GM23338 (cell line): ENCODE measurements at regions not wholly inside any gene's neighbourhood (a gene's known extent, or its start where the extent isn't known, plus 50 kb on each side); places are given as distances from the start of the nearest gene placed in this dataset.

Experiments
- ATAC-seq: fragments of 200-7000 bp; cut with Tn5 transposase; 3 replicates; pipeline ENCODE4 v1.9.1; 2020
- DNase-seq: peaks from one replicate; pipeline ENCODE4 v3.0.0-alpha.2; 2015; ENCODE audit warnings: low spot score
- H2AFZ ChIP-seq: fragments of 200-600 bp; sonication (generic); 2 replicates; pipeline ENCODE4 v1.8.0; 2016; ENCODE audit warnings: antibody characterized with exemption, mild to moderate bottlenecking, moderate library complexity
- H3F3A ChIP-seq: fragments of 200-600 bp; sonication (generic); replicated peaks from 2 replicates; pipeline ENCODE4 v1.8.0; 2017; ENCODE audit warnings: antibody characterized with exemption, mixed run types, low read depth
- H3K27ac ChIP-seq: fragments of 200-600 bp; sonication (generic); 2 replicates; pipeline ENCODE4 v1.6.1; 2016; ENCODE audit warnings: low read depth
- H3K27me3 ChIP-seq: fragments of 200-600 bp; sonication (generic); 2 replicates; pipeline ENCODE4 v1.8.0; 2016; ENCODE audit warnings: mild to moderate bottlenecking, mixed run types, moderate library complexity; ENCODE audit not compliant: insufficient read depth
- H3K36me3 ChIP-seq: fragments of 200-600 bp; sonication (generic); 2 replicates; pipeline ENCODE4 v1.8.0; 2016; ENCODE audit warnings: mild to moderate bottlenecking; ENCODE audit not compliant: insufficient read depth
- H3K4me1 ChIP-seq: fragments of 200-600 bp; sonication (generic); 2 replicates; pipeline ENCODE4 v1.8.0; 2016; ENCODE audit warnings: mild to moderate bottlenecking, moderate library complexity; ENCODE audit not compliant: insufficient read depth
- H3K4me2 ChIP-seq: fragments of 200-600 bp; sonication (generic); 2 replicates; pipeline ENCODE4 v1.7.1; 2017; ENCODE audit warnings: mixed run types
- H3K4me3 ChIP-seq: fragments of 200-600 bp; sonication (generic); 2 replicates; pipeline ENCODE4 v1.6.1; 2016; ENCODE audit warnings: mixed run types
- H3K79me2 ChIP-seq: fragments of 200-600 bp; sonication (generic); replicated peaks from 2 replicates; pipeline ENCODE4 v1.8.0; 2017; ENCODE audit warnings: mild to moderate bottlenecking; ENCODE audit not compliant: insufficient read depth
- H3K9me2 ChIP-seq: fragments of 200-600 bp; sonication (generic); 2 replicates; pipeline ENCODE4 v1.8.0; 2017; ENCODE audit not compliant: insufficient read depth
- H4K20me1 ChIP-seq: fragments of 200-600 bp; sonication (generic); replicated peaks from 2 replicates; pipeline ENCODE4 v1.8.0; 2017; ENCODE audit warnings: mild to moderate bottlenecking; ENCODE audit not compliant: insufficient read depth
- H3K27ac Mint-ChIP-seq: 2 replicates; pipeline ENCODE4 v1.8.0; 2020; ENCODE audit warnings: inconsistent platforms, mild to moderate bottlenecking, moderate library complexity, mixed read lengths
- H3K27me3 Mint-ChIP-seq: 3 replicates; pipeline ENCODE4 v1.8.0; 2022; ENCODE audit warnings: low read depth, mild to moderate bottlenecking, moderate library complexity, mixed read lengths, inconsistent platforms; ENCODE audit not compliant: insufficient read depth, poor library complexity
- H3K36me3 Mint-ChIP-seq: 3 replicates; pipeline ENCODE4 v1.8.0; 2021; ENCODE audit warnings: low read depth, mild to moderate bottlenecking, inconsistent platforms, moderate library complexity, mixed read lengths
- H3K4me1 Mint-ChIP-seq: 3 replicates; pipeline ENCODE4 v1.8.0; 2020; ENCODE audit warnings: mild to moderate bottlenecking, inconsistent platforms, mixed read lengths
- H3K4me3 Mint-ChIP-seq: 3 replicates; pipeline ENCODE4 v1.8.0; 2021; ENCODE audit warnings: moderate library complexity, mild to moderate bottlenecking, inconsistent platforms, mixed read lengths
- H3K9me3 Mint-ChIP-seq: 3 replicates; pipeline ENCODE4 v1.8.0; 2020; ENCODE audit warnings: moderate library complexity, mild to moderate bottlenecking, inconsistent platforms, mixed read lengths
- TF ChIP-seq, protein P1 (sequence below): IDR thresholded peaks from 2 replicates; pipeline ENCODE4 v1.6.1; 2016; ENCODE audit warnings: antibody characterized with exemption
- TF ChIP-seq, protein P2 (sequence below), 2 experiments: fragments of 200-600 bp in 1 of 2; sonication (generic) in 1 of 2; conservative IDR thresholded peaks; 2 replicates each; pipeline versions ENCODE4 v1.5.1 to v1.6.1; 2016 to 2017; ENCODE audit warnings: antibody characterized with exemption in 2 of 2, low read depth in 2 of 2, mild to moderate bottlenecking in 2 of 2, moderate library complexity in 1 of 2
- TF ChIP-seq, protein P3 (sequence below): fragments of 250-450 bp; sonication (Bioruptor Pico); IDR thresholded peaks from 2 replicates; pipeline ENCODE4 v1.5.0; 2020; ENCODE audit warnings: mild to moderate bottlenecking, moderate library complexity

DNA sequence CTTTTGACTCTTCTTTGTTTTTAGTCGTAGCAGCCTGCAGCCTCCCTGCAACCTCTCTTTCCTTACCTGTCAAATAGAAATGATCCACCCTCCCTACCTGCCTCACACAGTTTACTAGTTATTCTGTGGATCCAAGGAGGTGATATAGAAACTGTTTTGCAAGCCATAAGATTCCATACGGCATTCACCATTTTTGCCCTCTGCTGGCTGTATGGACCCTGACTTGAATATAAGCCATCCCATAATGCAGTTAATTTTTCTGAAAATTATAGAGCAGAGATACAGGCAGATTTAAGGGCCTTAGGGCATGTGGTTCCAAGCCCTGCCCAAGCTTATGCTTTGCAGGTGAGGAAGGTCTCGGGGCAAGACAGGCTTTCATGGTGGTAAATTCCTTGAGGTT is 63.8 kb downstream of the CPN2 start:
- H4K20me1 ChIP-seq: no peaks in the 10 kb centered on the region
- Mint-ChIP-seq H3K27ac (no peak overlapping the region), H3K4me1 (peaks cover 2% of the 10 kb centered on the region; the same call in 2 of the 3 replicates), H3K36me3 (no peaks in the 10 kb centered on the region), H3K9me3 (no peaks in the 10 kb centered on the region), H3K4me3 (no peak overlapping the region; the same call in 2 of the 3 replicates), H3K27me3 (peaks cover 2% of the 10 kb centered on the region)
- DNase-seq: no peak
- H3K4me1 ChIP-seq: peaks cover 21% of the 10 kb centered on the region
- peak overlapping the region; percentile 46 for H3K4me2 ChIP-seq
- no peaks in the 10 kb centered on the region for H3K79me2 ChIP-seq
- peak overlapping the region; percentile 31; the same call in 1 of the 2 replicates for H3K4me3 ChIP-seq
- H2AFZ ChIP-seq: peak overlapping the region; percentile 72
- ATAC-seq: no peak; the same call in 2 of the 3 replicates
- no peaks in the 10 kb centered on the region for H3F3A ChIP-seq
- no peaks in the 10 kb centered on the region for H3K27me3 ChIP-seq
- H3K9me2 ChIP-seq: 0 out of 2 replicates have a peak, but pooled peaks cover 4% of the 10 kb centered on the region
- 0 out of 2 replicates have a peak overlapping the region, but pooled peaks have one; percentile 17 for H3K27ac ChIP-seq
- TF ChIP-seq, protein P1, sequence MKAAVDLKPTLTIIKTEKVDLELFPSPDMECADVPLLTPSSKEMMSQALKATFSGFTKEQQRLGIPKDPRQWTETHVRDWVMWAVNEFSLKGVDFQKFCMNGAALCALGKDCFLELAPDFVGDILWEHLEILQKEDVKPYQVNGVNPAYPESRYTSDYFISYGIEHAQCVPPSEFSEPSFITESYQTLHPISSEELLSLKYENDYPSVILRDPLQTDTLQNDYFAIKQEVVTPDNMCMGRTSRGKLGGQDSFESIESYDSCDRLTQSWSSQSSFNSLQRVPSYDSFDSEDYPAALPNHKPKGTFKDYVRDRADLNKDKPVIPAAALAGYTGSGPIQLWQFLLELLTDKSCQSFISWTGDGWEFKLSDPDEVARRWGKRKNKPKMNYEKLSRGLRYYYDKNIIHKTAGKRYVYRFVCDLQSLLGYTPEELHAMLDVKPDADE: no peak
- TF ChIP-seq, protein P2, sequence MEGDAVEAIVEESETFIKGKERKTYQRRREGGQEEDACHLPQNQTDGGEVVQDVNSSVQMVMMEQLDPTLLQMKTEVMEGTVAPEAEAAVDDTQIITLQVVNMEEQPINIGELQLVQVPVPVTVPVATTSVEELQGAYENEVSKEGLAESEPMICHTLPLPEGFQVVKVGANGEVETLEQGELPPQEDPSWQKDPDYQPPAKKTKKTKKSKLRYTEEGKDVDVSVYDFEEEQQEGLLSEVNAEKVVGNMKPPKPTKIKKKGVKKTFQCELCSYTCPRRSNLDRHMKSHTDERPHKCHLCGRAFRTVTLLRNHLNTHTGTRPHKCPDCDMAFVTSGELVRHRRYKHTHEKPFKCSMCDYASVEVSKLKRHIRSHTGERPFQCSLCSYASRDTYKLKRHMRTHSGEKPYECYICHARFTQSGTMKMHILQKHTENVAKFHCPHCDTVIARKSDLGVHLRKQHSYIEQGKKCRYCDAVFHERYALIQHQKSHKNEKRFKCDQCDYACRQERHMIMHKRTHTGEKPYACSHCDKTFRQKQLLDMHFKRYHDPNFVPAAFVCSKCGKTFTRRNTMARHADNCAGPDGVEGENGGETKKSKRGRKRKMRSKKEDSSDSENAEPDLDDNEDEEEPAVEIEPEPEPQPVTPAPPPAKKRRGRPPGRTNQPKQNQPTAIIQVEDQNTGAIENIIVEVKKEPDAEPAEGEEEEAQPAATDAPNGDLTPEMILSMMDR (conservative IDR thresholded peaks at IDR 0.05; ENCODE audit: low read depth in 2 of 2): peak in 1 of 2 experiments; percentile 19; a peak in 1 of 4 replicates
- no peaks in the 10 kb centered on the region for H3K36me3 ChIP-seq

- Mint-ChIP-seq H3K9me3 (no peaks in the 10 kb centered on the region), H3K4me1 (peaks cover 4% of the 10 kb centered on the region; the same call in 2 of the 3 replicates), H3K36me3 (no peaks in the 10 kb centered on the region), H3K4me3 (no peak overlapping the region), H3K27ac (no peak overlapping the region), H3K27me3 (peaks cover 10% of the 10 kb centered on the region)
- Histone ChIP-seq H3F3A (no peaks in the 10 kb centered on the region), H2AFZ (peak overlapping the region; percentile 72), H4K20me1 (no peaks in the 10 kb centered on the region), H3K27ac (no peak overlapping the region), H3K4me2 (peak overlapping the region; percentile 46), H3K79me2 (no peaks in the 10 kb centered on the region), H3K36me3 (no peaks in the 10 kb centered on the region), H3K4me1 (peaks cover 21% of the 10 kb centered on the region), H3K9me2 (0 out of 2 replicates have a peak, but pooled peaks cover 4% of the 10 kb centered on the region), H3K4me3 (no peak overlapping the region), H3K27me3 (no peaks in the 10 kb centered on the region)
- ATAC-seq (peak; percentile 24), DNase-seq (no peak)
- TF ChIP-seq, protein P3, sequence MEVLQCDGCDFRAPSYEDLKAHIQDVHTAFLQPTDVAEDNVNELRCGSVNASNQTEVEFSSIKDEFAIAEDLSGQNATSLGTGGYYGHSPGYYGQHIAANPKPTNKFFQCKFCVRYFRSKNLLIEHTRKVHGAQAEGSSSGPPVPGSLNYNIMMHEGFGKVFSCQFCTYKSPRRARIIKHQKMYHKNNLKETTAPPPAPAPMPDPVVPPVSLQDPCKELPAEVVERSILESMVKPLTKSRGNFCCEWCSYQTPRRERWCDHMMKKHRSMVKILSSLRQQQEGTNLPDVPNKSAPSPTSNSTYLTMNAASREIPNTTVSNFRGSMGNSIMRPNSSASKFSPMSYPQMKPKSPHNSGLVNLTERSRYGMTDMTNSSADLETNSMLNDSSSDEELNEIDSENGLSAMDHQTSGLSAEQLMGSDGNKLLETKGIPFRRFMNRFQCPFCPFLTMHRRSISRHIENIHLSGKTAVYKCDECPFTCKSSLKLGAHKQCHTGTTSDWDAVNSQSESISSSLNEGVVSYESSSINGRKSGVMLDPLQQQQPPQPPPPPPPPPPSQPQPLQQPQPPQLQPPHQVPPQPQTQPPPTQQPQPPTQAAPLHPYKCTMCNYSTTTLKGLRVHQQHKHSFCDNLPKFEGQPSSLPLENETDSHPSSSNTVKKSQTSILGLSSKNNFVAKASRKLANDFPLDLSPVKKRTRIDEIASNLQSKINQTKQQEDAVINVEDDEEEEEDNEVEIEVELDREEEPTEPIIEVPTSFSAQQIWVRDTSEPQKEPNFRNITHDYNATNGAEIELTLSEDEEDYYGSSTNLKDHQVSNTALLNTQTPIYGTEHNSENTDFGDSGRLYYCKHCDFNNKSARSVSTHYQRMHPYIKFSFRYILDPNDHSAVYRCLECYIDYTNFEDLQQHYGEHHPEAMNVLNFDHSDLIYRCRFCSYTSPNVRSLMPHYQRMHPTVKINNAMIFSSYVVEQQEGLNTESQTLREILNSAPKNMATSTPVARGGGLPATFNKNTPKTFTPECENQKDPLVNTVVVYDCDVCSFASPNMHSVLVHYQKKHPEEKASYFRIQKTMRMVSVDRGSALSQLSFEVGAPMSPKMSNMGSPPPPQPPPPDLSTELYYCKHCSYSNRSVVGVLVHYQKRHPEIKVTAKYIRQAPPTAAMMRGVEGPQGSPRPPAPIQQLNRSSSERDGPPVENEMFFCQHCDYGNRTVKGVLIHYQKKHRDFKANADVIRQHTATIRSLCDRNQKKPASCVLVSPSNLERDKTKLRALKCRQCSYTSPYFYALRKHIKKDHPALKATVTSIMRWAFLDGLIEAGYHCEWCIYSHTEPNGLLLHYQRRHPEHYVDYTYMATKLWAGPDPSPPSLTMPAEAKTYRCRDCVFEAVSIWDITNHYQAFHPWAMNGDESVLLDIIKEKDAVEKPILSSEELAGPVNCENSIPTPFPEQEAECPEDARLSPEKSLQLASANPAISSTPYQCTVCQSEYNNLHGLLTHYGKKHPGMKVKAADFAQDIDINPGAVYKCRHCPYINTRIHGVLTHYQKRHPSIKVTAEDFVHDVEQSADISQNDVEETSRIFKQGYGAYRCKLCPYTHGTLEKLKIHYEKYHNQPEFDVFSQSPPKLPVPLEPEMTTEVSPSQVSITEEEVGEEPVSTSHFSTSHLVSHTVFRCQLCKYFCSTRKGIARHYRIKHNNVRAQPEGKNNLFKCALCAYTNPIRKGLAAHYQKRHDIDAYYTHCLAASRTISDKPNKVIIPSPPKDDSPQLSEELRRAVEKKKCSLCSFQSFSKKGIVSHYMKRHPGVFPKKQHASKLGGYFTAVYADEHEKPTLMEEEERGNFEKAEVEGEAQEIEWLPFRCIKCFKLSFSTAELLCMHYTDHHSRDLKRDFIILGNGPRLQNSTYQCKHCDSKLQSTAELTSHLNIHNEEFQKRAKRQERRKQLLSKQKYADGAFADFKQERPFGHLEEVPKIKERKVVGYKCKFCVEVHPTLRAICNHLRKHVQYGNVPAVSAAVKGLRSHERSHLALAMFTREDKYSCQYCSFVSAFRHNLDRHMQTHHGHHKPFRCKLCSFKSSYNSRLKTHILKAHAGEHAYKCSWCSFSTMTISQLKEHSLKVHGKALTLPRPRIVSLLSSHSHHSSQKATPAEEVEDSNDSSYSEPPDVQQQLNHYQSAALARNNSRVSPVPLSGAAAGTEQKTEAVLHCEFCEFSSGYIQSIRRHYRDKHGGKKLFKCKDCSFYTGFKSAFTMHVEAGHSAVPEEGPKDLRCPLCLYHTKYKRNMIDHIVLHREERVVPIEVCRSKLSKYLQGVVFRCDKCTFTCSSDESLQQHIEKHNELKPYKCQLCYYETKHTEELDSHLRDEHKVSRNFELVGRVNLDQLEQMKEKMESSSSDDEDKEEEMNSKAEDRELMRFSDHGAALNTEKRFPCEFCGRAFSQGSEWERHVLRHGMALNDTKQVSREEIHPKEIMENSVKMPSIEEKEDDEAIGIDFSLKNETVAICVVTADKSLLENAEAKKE (CRISPR knock-in tag): no peak
- TF ChIP-seq, protein P2 (conservative IDR thresholded peaks at IDR 0.05; ENCODE audit: low read depth in 2 of 2): 0 out of 4 replicates have a peak, but pooled peaks of 1 of the 2 experiments have one; percentile 14
These were observed 63.0 kb downstream of the CPN2 start for GRCh38 chr3:194287977-194288706.
